ENCODE measurements at regions not wholly inside any gene's neighbourhood (a gene's known extent, or its start where the extent isn't known, plus 50 kb on each side); places are given as distances from the start of the nearest gene placed in this dataset.

- TF ChIP-seq, protein P1, sequence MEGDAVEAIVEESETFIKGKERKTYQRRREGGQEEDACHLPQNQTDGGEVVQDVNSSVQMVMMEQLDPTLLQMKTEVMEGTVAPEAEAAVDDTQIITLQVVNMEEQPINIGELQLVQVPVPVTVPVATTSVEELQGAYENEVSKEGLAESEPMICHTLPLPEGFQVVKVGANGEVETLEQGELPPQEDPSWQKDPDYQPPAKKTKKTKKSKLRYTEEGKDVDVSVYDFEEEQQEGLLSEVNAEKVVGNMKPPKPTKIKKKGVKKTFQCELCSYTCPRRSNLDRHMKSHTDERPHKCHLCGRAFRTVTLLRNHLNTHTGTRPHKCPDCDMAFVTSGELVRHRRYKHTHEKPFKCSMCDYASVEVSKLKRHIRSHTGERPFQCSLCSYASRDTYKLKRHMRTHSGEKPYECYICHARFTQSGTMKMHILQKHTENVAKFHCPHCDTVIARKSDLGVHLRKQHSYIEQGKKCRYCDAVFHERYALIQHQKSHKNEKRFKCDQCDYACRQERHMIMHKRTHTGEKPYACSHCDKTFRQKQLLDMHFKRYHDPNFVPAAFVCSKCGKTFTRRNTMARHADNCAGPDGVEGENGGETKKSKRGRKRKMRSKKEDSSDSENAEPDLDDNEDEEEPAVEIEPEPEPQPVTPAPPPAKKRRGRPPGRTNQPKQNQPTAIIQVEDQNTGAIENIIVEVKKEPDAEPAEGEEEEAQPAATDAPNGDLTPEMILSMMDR (IDR thresholded peaks at IDR 0.05; ENCODE audit: insufficient read depth, low read length, poor library complexity, severe bottlenecking): no peak
- TF ChIP-seq EZH2phosphoT487 (conservative IDR thresholded peaks at IDR 0.05; ENCODE audit: low read length): no peak
Measured at GRCh38 chr6:95865857-95866256, 149.9 kb upstream of the FUT9 start.

All from SU-DHL-6 (cell line).